Stimulated activated naive CD4-positive, alpha-beta T cell treated with Interleukin-2 at 50 U/mL for 16 hours (primary cell): ENCODE measurements at regions not wholly inside any gene's neighbourhood (a gene's known extent, or its start where the extent isn't known, plus 50 kb on each side); places are given as distances from the start of the nearest gene placed in this dataset.
"Not testable (repeated sequence)": the region's sequence is repeated elsewhere in the genome, so short reads cannot be mapped to it uniquely, and the experiment has no call there.

Experiments
- DNase-seq: peaks from one replicate; lab custom pipeline; 2025; lab: John Stamatoyannopoulos, UW

GRCh38 chr16:88164196-88165039, 213.2 kb downstream of the BANP start:
- not testable (repeated sequence) for DNase-seq

DNA sequence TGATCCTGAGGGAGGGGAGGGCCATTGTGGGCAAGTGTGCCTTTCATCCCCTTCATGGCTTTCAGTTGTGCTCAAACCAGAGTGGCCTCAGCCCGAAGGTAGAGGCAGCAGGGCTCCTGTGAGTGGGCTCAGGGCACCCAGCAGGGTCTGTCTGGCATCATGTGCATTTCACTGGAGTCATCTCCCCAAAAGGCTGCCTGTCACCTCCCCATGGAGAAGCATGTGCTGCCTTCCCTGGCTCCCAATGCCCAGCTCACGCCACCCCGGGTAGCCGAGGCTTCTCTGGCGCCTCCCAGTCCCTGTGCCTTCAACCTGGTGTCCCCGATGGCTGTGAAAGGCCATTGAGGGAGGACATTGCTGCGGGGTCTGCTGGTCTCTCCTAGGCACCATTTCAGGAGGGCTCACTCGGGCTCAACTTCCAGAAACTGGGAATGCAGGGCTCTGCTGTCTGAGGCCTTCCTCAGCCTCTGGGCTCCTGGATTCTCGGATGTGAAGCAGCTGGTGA, 213.9 kb downstream of the BANP start:
- not testable (repeated sequence) for DNase-seq

- not testable (repeated sequence) for DNase-seq
These were observed 214.4 kb downstream of the BANP start for GRCh38 chr16:88165683-88166082.

- not testable (repeated sequence) for DNase-seq
These were observed 215.1 kb downstream of the BANP start for GRCh38 chr16:88166209-88166773.

DNA sequence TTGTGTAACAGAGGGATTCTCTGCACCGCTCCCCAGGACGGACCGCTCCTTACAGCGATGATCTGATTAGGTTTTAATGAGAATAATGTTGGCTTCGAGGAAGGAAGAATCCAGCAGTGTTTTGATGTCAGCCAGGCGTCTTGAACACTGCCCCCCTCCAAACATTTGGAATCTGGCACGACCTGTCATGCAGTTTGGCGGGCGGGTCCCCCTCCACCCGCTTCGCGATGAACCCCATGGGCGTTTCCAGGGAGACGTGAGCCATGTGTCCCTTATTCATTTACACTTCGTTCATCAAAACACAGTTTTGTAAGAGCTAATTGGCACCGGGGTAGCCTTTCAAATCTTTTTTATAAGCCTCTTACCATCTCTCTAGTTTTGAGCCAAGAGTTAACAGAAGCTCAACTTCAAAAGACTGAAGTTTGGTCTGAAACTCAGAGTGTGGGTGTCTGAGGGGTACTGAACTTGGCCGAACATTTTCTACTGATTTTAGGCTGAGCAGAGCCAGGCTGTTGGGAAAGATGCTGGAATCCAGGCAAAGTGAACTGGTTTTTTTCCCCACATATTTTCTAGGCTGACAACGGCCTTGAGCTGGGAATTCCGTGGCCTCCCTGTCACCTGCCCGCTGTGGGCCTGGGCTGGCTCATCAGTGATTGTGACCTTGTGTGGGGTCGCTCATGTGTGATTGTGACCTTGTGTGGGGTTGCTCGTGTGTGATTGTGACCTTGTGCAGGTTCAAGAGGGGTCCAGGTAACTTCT, 214.8 kb upstream of the ZNF469 start:
- DNase-seq: not testable (repeated sequence)

- not testable (repeated sequence) for DNase-seq
These were observed 214.2 kb upstream of the ZNF469 start for GRCh38 chr16:88168557-88168949.

DNA sequence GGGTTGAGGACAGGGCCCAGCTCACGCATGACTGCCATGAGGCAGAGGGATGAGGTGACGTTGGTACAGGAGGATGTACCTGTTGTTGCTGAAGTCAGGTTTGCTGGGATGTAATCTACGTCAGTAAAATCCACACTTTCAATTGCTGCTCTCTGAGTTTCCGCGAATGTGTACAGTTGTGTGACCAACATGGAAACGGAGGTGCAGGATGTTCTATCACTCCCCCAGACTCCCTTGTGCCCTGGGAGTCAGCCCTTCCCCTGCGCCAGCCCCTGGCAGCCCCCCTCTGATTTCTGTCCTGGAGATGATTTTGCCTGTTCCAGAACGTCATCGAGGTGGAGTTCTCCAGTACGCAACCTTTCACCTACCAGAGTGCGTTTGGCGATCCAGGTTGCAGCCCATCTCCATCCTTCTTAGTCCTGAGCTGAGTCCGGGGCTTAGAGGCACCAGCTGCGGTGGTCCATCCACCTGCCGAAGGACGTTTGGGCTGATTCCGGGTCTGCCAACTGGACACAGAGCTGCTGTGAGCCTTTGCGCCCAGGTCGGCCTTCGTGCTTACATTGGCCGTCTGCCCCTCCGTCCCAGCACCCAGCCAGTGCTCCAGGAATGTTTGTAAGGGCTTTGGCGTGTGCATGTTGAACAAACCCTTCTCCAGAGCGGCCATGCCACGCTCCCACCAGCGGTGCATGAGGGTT, 213.5 kb upstream of the ZNF469 start:
- DNase-seq: not testable (repeated sequence)

GRCh38 chr16:88169831-88170165, 213.0 kb upstream of the ZNF469 start:
- not testable (repeated sequence) for DNase-seq

- DNase-seq: no peak
These were observed 212.2 kb upstream of the ZNF469 start for GRCh38 chr16:88170528-88170991.

DNA sequence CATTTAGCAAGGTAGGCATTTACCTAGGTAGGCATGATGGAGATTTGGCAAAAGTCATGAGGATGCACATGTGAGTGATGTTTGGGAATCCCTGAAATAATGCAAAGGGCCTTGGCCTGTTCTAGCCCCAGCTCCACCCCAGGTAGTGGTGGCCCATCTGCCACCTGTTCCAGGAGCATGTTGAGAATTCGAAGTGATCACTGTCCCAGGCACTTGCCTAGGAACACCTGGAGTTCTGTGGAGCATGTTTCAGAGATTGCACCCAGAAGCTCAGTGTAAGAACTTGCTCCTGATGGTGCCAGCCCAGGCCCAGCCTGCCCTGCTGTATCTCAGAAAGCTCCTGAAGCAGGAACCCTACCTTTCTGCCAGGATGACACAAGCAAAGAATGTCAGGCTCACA, 211.6 kb upstream of the ZNF469 start:
- DNase-seq: not testable (repeated sequence)

DNA sequence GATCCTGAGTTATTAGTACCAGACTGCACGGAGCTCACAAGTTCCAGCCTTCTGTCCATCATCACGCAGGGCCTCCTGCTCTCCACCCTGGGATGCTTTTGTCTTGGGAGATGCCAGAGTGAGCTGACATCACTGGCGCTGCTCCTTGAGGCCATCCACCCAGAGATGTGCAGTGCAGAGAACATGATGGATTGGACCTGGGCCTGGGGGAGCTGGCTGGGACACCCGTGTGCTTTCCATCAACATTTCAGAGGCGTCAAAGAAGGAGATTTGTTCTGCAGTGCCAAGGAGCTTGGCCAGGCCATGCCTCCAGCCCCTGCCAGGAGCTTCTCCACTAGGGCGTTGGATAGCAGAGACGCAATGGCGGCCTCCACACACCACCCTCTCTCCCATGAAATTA, 206.6 kb upstream of the ZNF469 start:
- DNase-seq: not testable (repeated sequence)

- not testable (repeated sequence) for DNase-seq
These were observed 206.1 kb upstream of the ZNF469 start for GRCh38 chr16:88176591-88177180.

GRCh38 chr16:88178251-88178650, 204.5 kb upstream of the ZNF469 start:
- DNase-seq: not testable (repeated sequence)

GRCh38 chr16:88178896-88179295, 203.9 kb upstream of the ZNF469 start:
- not testable (repeated sequence) for DNase-seq

- DNase-seq: not testable (repeated sequence)
These were observed 199.5 kb upstream of the ZNF469 start for GRCh38 chr16:88182967-88183881.

DNA sequence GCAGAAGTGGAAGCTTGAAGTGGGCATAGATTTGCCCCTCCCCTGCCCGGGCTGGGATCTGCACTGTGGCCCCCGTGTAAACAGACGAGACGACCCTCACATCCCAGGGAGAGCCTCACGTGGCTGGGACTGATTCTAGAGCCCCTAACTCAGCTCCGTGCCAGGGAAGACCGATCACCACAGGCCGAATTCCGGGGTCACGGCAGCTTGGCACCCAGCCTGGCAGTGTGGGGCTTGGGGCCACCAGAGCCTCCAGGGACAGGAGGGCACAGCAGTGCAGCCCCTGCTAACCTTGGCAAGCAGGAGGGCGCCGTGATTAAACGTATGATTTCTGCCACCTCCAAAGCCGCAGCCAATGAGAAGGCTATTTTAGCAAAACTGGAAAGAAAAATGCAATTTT, 198.7 kb upstream of the ZNF469 start:
- DNase-seq: not testable (repeated sequence)

DNA sequence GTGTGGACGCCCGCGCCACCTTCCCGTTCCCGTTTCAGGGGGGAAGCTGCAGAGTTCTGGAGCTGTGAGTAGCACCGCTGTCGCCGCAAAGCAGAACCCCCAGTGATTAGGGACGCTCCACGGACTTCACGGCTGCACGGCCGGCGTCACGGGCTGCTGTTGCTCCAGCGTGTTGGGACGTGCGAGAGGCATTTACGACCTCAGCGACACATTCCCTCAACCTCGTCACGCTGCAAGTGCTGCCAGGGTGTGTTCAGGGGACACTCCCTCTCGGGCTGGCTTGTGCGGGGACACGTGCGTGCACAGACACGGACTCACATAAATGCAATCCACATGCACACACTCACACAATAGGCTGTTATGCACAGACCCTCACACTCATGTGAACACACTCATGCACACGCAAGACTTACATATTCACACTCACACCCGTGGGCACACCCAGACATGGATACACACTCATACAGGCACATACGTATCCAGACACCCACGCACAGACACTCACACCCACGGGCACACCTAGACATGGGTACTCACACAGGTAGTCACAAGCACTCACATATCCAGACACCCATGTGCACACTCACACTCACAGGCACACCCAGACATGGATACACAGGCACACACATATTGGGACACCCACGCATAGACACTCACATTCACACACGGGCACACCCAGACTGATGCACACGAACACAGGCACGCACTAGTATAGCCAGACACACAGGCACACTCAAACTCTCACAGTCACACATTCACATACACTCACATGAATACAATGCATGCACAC, 198.0 kb upstream of the ZNF469 start:
- not testable (repeated sequence) for DNase-seq

GRCh38 chr16:88185406-88185805, 197.4 kb upstream of the ZNF469 start:
- DNase-seq: not testable (repeated sequence)
